ENCODE measurements at regions not wholly inside any gene's neighbourhood (a gene's known extent, or its start where the extent isn't known, plus 50 kb on each side); places are given as distances from the start of the nearest gene placed in this dataset.

DNA sequence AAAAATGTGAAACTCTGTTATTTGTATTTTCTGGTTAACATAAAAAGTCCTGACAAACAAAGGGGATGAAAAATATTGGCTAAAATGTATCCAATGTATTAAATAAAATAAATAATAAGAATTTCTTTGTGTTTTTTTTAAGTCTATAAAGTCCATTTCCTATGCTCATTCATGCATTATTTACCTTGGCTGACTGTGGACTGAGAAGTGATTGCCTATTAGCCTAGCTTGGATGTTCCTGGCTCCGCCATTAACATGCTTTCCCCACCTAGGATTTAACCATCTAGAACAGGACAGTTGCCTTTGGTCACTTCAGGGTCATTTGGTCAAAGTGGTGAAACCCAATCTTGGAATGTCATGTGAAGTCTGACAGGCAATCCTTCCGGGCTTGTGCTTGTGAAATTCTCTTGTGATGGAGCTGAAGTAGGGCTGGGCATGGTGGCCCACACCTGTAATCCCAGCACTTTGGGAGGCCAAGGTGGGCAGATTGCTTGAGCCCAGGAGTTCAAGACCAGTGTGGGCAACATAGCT is 60.4 kb upstream of the TANC1 start:
- DNase-seq (ENCODE audit: low read depth) = no peak

GRCh38 chr2:158912112-158912511 is 56.3 kb upstream of the TANC1 start:
- TF ChIP-seq CTCF (IDR thresholded peaks at IDR 0.05; ENCODE audit: insufficient read depth, low read depth, low read length) = no peak

More for the DNA sequence above, 60.4 kb upstream of the TANC1 start:
- no peak overlapping the region for H3K4me3 ChIP-seq (ENCODE audit: low read depth, low read length)
- no peak for TF ChIP-seq CTCF (IDR thresholded peaks at IDR 0.05; ENCODE audit: insufficient read depth, low read depth, low read length)

DNA sequence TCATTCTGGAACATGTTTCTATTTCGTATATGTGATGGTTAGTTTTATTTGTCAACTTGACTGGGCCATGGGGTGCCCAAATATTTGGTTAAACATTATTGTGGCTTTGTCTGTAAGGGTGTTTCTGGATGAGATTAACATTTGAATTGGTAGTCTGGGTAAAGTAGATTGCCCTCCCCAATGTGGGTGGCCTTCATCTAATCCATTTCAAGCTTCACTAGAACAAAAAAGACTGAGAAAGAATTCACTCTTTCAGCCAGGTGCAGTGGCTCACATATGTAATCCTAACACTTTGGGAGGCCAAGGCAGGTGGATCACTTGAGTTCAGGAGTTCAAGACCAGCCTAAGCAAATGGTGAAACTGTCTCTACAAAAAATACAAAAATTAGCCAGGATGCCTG is 55.7 kb upstream of the TANC1 start:
- TF ChIP-seq CTCF (IDR thresholded peaks at IDR 0.05; ENCODE audit: insufficient read depth, low read depth, low read length) = no peak
- DNase-seq (ENCODE audit: low read depth) = no peak
- no peak overlapping the region for H3K4me3 ChIP-seq (ENCODE audit: low read depth, low read length)

More at GRCh38 chr2:158912112-158912511, 56.3 kb upstream of the TANC1 start:
- DNase-seq (ENCODE audit: low read depth) = no peak
- H3K4me3 ChIP-seq (ENCODE audit: low read depth, low read length) = no peak overlapping the region

DNA sequence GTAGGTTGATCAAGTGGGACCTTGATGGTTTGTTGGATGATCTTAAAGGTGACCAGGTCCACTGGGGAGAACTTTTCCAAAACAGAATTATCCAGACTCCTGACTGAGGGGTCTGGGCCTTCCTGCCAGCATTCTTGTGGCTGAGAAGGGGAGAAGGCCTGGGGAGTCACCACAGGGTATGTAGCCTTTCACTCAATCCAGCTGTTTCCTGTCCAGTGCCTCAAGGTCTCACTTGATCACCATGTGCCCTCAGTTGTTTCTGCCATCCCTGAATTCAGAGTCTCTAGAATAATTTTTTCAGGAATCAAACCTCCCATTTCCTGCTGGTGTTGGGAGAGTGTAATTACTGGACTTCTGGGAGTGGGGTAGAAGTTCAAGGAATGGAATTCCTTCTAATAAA is 54.4 kb upstream of the TANC1 start:
- H3K4me3 ChIP-seq (ENCODE audit: low read depth, low read length) = no peak overlapping the region
- no peak for TF ChIP-seq CTCF (IDR thresholded peaks at IDR 0.05; ENCODE audit: insufficient read depth, low read depth, low read length)
- no peak for DNase-seq (ENCODE audit: low read depth)

GRCh38 chr2:158914731-158915130 is 53.7 kb upstream of the TANC1 start:
- no peak overlapping the region for H3K4me3 ChIP-seq (ENCODE audit: low read depth, low read length)
- no peak for TF ChIP-seq CTCF (IDR thresholded peaks at IDR 0.05; ENCODE audit: insufficient read depth, low read depth, low read length)
- DNase-seq (ENCODE audit: low read depth) = no peak

GRCh38 chr2:158917121-158917520 is 51.3 kb upstream of the TANC1 start:
- no peak for DNase-seq (ENCODE audit: low read depth)
- no peak for TF ChIP-seq CTCF (IDR thresholded peaks at IDR 0.05; ENCODE audit: insufficient read depth, low read depth, low read length)

DNA sequence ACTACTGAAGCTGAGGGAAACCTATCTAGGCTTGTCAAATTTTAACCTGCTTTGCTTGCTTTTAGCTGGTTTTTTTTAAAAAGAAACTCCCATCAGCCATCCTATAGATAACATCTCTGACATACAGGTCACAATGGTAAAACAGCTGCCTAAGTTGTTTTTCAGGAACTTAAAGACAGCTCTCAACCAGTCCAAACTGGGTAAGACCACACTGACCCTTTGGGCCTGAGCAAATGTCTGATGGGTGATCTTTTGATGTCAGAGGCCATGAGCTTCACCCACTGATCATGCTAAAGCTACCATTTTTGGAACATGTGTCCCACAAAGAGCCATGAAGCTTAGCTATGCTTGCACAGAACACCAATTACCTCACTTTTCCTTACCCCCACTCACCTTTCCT is 50.0 kb upstream of the TANC1 start:
- TF ChIP-seq CTCF (IDR thresholded peaks at IDR 0.05; ENCODE audit: insufficient read depth, low read depth, low read length) = no peak
- no peak overlapping the region for H3K4me3 ChIP-seq (ENCODE audit: low read depth, low read length)
- no peak for DNase-seq (ENCODE audit: low read depth)

More at GRCh38 chr2:158917121-158917520, 51.3 kb upstream of the TANC1 start:
- no peak overlapping the region for H3K4me3 ChIP-seq (ENCODE audit: low read depth, low read length)

Data from fibroblast of villous mesenchyme (primary cell).